SK-N-SH treated with all-trans-retinoic acid at 6 μM for 48 hours (cell line): ENCODE measurements at regions not wholly inside any gene's neighbourhood (a gene's known extent, or its start where the extent isn't known, plus 50 kb on each side); places are given as distances from the start of the nearest gene placed in this dataset.

Source experiments
- ARNTL ChIP-seq: fragments of 450-650 bp; formaldehyde crosslinking; IDR thresholded peaks from 2 replicates; pipeline ENCODE4 v1.5.0; 2020; ENCODE audit warnings: low read depth, mild to moderate bottlenecking, moderate library complexity, borderline replicate concordance
- CSRNP3 ChIP-seq: fragments of 250-450 bp; sonication (Bioruptor Pico); IDR thresholded peaks from 2 replicates; pipeline ENCODE4 v1.5.1; 2021; ENCODE audit warnings: mild to moderate bottlenecking, moderate library complexity
- POU6F1 ChIP-seq: fragments of 250-450 bp; sonication (Bioruptor Pico); IDR thresholded peaks from 2 replicates; pipeline ENCODE4 v1.8.0; 2021; ENCODE audit warnings: low read depth, mild to moderate bottlenecking, moderate library complexity, borderline replicate concordance
- PPARA ChIP-seq: fragments of 250-450 bp; sonication (Bioruptor Pico); IDR thresholded peaks from 2 replicates; pipeline ENCODE4 v1.5.0; 2020; ENCODE audit warnings: mild to moderate bottlenecking, borderline replicate concordance
- RARB ChIP-seq: fragments of 250-450 bp; sonication (Bioruptor Pico); IDR thresholded peaks from 2 replicates; pipeline ENCODE4 v1.8.0; 2021; ENCODE audit warnings: mild to moderate bottlenecking, moderate library complexity
- TOX ChIP-seq: fragments of 250-450 bp; sonication (Bioruptor Pico); IDR thresholded peaks from 2 replicates; pipeline ENCODE4 v1.8.0; 2021; ENCODE audit warnings: mild to moderate bottlenecking, moderate library complexity, borderline replicate concordance
- ZFP3 ChIP-seq: fragments of 250-450 bp; sonication (Bioruptor Pico); IDR thresholded peaks from 2 replicates; pipeline ENCODE4 v1.5.0; 2020; ENCODE audit warnings: mild to moderate bottlenecking, moderate library complexity
- TF ChIP-seq, protein P1 (sequence below): fragments of 250-450 bp; sonication (Bioruptor Pico); IDR thresholded peaks from 2 replicates; pipeline ENCODE4 v1.8.0; 2020; ENCODE audit warnings: mild to moderate bottlenecking, moderate library complexity, borderline replicate concordance

DNA sequence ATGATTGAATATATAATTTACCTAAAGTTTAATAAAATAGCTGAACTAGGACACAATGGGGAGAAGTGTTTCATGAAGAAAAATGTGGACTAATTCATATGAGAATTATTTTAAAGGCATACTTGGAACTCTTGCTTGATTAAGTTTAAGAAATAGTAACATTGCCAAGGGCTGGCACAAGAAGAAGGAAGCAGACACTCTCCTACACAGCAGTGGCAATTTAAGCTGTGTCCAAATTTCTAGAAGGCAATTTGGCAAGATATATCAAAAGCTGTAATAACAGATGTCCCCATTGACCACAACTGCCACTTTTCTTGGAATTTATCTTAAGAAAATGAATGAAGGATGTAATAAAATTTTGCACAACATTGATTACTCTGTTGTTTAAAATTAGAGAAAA is 209.5 kb upstream of the S100G start:
- TF ChIP-seq, protein P1, sequence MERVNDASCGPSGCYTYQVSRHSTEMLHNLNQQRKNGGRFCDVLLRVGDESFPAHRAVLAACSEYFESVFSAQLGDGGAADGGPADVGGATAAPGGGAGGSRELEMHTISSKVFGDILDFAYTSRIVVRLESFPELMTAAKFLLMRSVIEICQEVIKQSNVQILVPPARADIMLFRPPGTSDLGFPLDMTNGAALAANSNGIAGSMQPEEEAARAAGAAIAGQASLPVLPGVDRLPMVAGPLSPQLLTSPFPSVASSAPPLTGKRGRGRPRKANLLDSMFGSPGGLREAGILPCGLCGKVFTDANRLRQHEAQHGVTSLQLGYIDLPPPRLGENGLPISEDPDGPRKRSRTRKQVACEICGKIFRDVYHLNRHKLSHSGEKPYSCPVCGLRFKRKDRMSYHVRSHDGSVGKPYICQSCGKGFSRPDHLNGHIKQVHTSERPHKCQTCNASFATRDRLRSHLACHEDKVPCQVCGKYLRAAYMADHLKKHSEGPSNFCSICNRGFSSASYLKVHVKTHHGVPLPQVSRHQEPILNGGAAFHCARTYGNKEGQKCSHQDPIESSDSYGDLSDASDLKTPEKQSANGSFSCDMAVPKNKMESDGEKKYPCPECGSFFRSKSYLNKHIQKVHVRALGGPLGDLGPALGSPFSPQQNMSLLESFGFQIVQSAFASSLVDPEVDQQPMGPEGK (CRISPR knock-in tag) = no peak
- TF ChIP-seq RARB = no peak
- no peak for TF ChIP-seq TOX (CRISPR knock-in tag)
- no peak for TF ChIP-seq PPARA (CRISPR knock-in tag)
- TF ChIP-seq POU6F1 = no peak
- TF ChIP-seq ARNTL (CRISPR knock-in tag) = no peak
- no peak for TF ChIP-seq ZFP3 (CRISPR knock-in tag)
- TF ChIP-seq CSRNP3 (CRISPR knock-in tag) = no peak
